ENCODE measurements at regions not wholly inside any gene's neighbourhood (a gene's known extent, or its start where the extent isn't known, plus 50 kb on each side); places are given as distances from the start of the nearest gene placed in this dataset.

GRCh38 chr4:41477181-41477905 is 60.6 kb upstream of the LIMCH1 start:
- no peak for DNase-seq
- intact Hi-C loops (cut with DNase I), result no loop called here

- DNase-seq, result no peak
- intact Hi-C loops (cut with DNase I), result no loop called here
Measured at GRCh38 chr4:41478518-41478917, 59.4 kb upstream of the LIMCH1 start.

- intact Hi-C loops (cut with DNase I), result no loop called here
- no peak for DNase-seq
Measured at GRCh38 chr4:41480896-41481311, 57.1 kb upstream of the LIMCH1 start.

GRCh38 chr4:41483771-41484170 is 54.2 kb upstream of the LIMCH1 start:
- intact Hi-C loops (cut with DNase I), result no loop called here
- no peak for DNase-seq

- no peak for DNase-seq
- intact Hi-C loops (cut with DNase I), result no loop called here
Measured at GRCh38 chr4:41485041-41485440, 52.9 kb upstream of the LIMCH1 start.

- intact Hi-C loops (cut with DNase I), result no loop called here
- DNase-seq, result no peak
Measured at GRCh38 chr4:41487868-41488440, 50.0 kb upstream of the LIMCH1 start.

All from posterior cingulate gyrus (tissue), 11 donors.